ENCODE measurements at regions not wholly inside any gene's neighbourhood (a gene's known extent, or its start where the extent isn't known, plus 50 kb on each side); places are given as distances from the start of the nearest gene placed in this dataset.

- DNase-seq, result no peak
These were observed 719.2 kb downstream of the OLFM4 start for GRCh38 chr13:53747825-53748224.

- DNase-seq, result no peak
These were observed 720.7 kb downstream of the OLFM4 start for GRCh38 chr13:53749306-53749705.

DNA sequence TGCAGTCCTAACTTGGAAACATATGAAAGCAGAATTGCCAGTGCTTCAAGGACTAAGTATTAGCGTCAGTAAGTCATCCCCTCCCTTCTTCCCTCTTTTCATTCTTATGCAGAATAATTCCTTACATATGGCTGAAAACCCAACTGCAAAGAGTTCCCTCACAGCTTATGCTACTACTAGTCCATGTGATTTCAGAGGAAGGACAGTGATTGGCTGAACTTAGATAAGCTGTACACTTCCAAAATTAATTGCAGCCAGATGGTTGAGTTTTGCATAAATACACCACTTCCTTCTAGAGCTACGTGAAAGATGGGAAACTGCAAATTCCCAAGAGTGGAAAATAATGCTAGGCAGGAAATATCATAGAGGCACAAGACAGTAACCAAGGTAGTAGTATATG, 730.4 kb downstream of the OLFM4 start:
- no peak for DNase-seq

- no peak for DNase-seq
These were observed 747.2 kb downstream of the OLFM4 start for GRCh38 chr13:53775807-53776206.

- DNase-seq, result peak in 1 of 2 experiments; percentile 5
These were observed 750.3 kb downstream of the OLFM4 start for GRCh38 chr13:53778937-53779336.

- DNase-seq, result no peak
These were observed 753.3 kb downstream of the OLFM4 start for GRCh38 chr13:53781941-53782340.

DNA sequence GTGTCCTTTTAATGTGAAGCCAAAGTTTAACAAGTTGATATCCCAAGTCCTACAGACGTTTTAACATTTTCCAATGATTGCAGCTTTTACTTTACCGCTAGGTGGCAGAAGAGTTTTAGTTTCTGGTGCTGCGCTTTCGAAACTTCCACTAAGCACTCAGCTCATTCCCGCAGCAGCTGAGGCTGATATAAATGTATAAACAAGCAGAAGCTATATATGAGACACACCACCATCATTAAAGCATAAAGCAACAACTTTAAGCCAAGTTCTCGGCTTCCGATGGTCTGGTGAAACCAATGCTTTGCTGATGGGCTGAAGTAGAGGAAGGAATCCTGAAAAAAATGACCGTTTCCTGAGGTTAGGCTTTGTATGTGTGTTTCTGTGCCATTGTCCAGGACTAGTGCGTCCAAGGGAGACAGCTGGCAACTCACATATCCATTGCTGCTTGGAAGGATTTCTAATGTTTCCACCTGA, 753.9 kb downstream of the OLFM4 start:
- DNase-seq, result peak; percentile 62 to 71

- DNase-seq, result no peak
These were observed 754.9 kb downstream of the OLFM4 start for GRCh38 chr13:53783471-53783870.

DNA sequence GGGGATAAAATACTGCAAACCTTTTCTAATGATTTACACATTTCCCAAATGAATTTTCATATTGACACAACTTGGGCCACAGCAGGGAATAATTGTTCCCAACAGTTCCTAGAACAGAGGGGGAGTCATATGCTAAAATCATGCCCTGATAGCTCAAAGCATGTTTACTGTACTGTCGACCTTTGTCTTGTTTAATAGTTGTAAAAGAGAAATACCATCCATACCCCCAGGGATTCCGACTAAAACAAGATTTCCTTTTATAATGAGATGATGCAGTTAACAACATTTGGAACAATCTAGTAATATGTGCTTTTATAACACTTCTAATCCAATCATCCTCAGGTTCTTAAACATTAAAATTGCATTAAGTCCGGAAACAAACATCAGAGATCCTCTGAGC, 759.7 kb downstream of the OLFM4 start:
- DNase-seq, result no peak

GRCh38 chr13:53800011-53800410, 771.4 kb downstream of the OLFM4 start:
- no peak for DNase-seq

- no peak for DNase-seq
These were observed 778.7 kb downstream of the OLFM4 start for GRCh38 chr13:53807251-53807834.

- DNase-seq, result no peak
These were observed 793.0 kb downstream of the OLFM4 start for GRCh38 chr13:53821632-53822031.

DNA sequence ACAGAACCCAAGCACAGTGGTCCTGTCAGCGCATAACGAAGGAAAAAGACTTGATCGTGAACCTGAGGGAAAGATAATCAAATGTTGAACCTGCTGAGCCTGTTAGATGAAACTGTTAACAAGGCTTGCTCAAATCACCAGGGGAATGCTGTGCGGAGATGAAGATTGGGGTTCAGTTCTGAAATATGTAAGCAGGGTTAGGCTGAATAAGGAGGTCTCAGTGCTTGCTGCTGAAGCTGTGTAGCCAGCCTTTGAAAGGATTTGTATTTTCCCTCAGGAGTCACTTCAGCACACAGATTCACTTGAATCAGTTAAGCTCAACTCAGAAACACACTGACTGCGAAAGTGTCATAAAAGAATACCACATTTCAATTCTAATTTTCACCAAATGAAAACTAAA, 793.5 kb downstream of the OLFM4 start:
- DNase-seq, result no peak

DNA sequence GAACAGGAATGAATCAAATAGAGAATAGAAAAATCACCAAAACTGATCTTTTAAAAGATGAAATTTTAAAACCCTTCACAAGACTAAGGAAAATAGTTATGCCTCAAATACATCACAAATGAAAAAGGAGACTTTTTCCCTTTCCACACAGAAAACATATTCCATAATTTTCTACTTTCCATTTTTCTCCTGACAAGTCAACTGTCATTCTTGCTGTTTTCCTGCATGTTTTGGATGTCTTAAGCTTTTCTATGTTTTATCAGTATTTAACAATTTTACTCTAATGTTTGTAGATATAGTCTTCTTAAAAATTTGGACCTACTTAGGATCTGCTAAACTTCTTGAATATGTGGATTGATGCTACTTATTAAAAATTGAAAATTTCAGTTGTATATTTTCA, 810.8 kb downstream of the OLFM4 start:
- DNase-seq, result no peak

GRCh38 chr13:53844473-53845146, 816.0 kb downstream of the OLFM4 start:
- DNase-seq, result no peak

DNA sequence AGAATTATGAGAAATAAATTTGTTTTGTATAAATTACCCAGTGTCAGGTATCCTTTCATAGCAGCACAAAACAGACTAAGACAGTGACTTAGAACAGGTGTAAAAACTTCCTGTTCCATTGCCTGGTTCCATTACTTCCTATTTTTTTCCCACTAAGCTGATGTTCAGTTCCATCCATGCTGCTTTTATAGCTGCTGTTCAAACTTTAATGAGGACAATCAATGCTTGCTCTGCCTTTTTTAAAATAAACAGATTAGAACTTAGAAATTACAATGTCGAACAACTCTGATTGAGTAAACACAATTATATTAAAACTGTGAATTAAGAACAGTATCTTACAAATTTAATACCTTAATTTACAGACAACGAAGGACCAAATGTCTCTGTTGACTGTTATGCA, 818.9 kb downstream of the OLFM4 start:
- DNase-seq, result no peak

GRCh38 chr13:53848366-53848961, 819.9 kb downstream of the OLFM4 start:
- DNase-seq, result no peak

- no peak for DNase-seq
These were observed 825.7 kb downstream of the OLFM4 start for GRCh38 chr13:53854321-53854720.

DNA sequence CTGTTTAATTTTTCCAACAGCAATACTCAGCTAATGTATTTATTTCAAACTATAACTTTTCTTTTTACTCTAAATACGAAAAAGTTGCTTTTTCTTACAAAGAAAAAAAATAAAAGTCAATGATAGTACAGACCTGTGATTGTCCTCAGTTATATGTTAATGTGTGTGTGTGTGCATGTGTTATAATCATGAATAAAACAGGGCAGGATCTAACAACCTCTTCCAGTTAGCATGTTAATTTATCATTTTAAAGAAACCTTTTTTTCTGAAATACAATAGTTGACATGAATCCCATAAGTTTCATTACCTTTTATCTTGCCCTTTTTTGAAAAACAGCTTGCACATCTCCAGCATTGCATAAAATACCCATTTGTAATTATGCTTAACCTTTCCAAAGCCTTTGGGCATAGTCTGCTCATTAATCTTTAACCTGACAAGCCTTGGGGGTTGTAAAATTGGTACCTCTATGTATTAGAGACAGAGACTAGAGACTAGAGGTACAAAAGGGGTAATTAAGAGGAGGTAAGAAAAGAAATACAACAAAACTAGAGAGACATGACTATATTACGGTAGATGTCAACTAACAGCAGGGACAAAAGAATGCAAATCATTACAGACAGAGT, 828.1 kb downstream of the OLFM4 start:
- no peak for DNase-seq

DNA sequence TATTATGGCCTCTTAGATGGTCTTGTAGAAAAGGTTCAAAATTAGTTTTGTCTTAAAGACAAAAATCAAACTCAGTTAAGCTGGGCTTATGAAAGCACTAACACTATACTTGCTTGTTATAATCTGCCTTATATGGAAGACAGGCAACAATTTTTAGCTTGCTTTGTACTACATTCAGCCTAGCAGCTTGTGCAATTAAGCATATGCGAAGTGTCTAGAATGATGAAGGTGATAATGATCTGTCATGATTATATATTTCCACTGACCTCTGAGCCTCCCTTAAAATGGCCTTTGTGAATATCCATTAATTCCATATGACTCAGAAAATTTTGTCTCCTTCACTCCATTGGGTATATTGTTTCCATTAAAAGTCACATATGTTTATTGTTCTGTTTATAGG, 834.9 kb downstream of the OLFM4 start:
- DNase-seq, result no peak

GRCh38 chr13:53873558-53873957, 844.9 kb downstream of the OLFM4 start:
- DNase-seq, result no peak

GRCh38 chr13:53878861-53879260, 850.2 kb downstream of the OLFM4 start:
- DNase-seq, result no peak

DNA sequence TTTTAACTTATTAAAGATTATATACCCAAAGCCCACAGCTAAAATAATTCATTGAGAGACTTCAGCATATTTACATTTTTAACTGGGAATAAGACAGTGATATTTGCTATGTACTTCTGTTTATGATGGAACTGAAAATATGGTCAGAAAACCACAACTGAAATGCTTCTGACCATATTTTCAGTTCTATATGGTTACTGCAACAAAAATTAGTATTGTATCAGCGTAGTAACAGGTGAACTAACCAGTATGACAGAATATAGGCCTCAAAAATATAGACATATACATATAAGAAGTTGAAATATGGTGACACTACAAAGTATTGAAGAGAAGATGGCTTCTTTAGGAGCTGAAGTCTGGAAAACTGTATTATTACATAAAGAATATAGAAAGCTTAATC, 857.4 kb downstream of the OLFM4 start:
- no peak for DNase-seq

GRCh38 chr13:53890696-53891095, 862.1 kb downstream of the OLFM4 start:
- DNase-seq, result no peak

All from AML-193 (cell line).